ENCODE measurements at regions not wholly inside any gene's neighbourhood (a gene's known extent, or its start where the extent isn't known, plus 50 kb on each side); places are given as distances from the start of the nearest gene placed in this dataset.

DNA sequence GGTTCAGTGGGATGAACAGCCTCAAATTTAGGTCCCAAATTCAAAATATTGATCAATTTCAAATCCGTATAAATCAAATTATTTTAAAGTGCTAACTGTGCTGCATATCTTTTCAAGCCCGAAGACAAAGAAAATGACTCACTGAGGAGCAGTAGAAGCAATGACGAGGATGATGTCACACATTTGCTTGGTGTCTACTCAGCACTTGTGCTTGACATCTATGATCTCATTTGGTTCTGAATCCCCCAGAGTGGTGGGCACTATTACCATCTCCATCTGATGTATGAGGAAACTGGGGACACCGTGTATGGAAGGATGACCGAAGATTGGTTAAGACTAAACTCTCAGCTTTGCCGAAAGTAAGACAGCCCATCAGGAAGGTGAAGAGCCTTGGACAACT, 136.5 kb upstream of the CHRNA7 start:
- TF ChIP-seq POLR2AphosphoS5 (IDR thresholded peaks at IDR 0.05; ENCODE audit: low read depth, low read length) = no peak
- TF ChIP-seq, protein P1, sequence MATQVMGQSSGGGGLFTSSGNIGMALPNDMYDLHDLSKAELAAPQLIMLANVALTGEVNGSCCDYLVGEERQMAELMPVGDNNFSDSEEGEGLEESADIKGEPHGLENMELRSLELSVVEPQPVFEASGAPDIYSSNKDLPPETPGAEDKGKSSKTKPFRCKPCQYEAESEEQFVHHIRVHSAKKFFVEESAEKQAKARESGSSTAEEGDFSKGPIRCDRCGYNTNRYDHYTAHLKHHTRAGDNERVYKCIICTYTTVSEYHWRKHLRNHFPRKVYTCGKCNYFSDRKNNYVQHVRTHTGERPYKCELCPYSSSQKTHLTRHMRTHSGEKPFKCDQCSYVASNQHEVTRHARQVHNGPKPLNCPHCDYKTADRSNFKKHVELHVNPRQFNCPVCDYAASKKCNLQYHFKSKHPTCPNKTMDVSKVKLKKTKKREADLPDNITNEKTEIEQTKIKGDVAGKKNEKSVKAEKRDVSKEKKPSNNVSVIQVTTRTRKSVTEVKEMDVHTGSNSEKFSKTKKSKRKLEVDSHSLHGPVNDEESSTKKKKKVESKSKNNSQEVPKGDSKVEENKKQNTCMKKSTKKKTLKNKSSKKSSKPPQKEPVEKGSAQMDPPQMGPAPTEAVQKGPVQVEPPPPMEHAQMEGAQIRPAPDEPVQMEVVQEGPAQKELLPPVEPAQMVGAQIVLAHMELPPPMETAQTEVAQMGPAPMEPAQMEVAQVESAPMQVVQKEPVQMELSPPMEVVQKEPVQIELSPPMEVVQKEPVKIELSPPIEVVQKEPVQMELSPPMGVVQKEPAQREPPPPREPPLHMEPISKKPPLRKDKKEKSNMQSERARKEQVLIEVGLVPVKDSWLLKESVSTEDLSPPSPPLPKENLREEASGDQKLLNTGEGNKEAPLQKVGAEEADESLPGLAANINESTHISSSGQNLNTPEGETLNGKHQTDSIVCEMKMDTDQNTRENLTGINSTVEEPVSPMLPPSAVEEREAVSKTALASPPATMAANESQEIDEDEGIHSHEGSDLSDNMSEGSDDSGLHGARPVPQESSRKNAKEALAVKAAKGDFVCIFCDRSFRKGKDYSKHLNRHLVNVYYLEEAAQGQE (IDR thresholded peaks at IDR 0.05; ENCODE audit: insufficient read depth in 1 of 2, low read depth in 2 of 2, low read length in 2 of 2) = no peak

All from PFSK-1 (cell line).